A549 (cell line): ENCODE measurements at regions not wholly inside any gene's neighbourhood (a gene's known extent, or its start where the extent isn't known, plus 50 kb on each side); places are given as distances from the start of the nearest gene placed in this dataset.
A peak's percentile ranks its signal among the peaks of the same experiment; 100 is the strongest.
"Not testable (repeated sequence)": the region's sequence is repeated elsewhere in the genome, so short reads cannot be mapped to it uniquely, and the experiment has no call there.

Experiments
- ATAC-seq, 2 experiments: fragments of 200-7000 bp in 1 of 2; fragments of >200 bp in 1 of 2; cut with Nextera tagmentation in 1 of 2; cut with Tn5 transposase in 1 of 2; 3 replicates each; pipeline versions ENCODE4 v1.8.0 to v1.9.1; 2018 to 2020; ENCODE audit warnings: mild to moderate bottlenecking in 1 of 2, moderate library complexity in 1 of 2
- CTCF ChIA-PET: fragments of 300-600 bp; sonication (Branson Sonifier 250); formaldehyde crosslinking; extraction: SDS; loops from one replicate; lab custom pipeline; 2021; ENCODE audit warnings: antibody characterized with exemption, inconsistent platforms; lab: Yijun Ruan, JAX
- POLR2A ChIA-PET: fragments of 350-600 bp; formaldehyde crosslinking; extraction: SDS; loops from one replicate; lab custom pipeline; 2021; ENCODE audit warnings: antibody characterized with exemption, inconsistent platforms; lab: Yijun Ruan, JAX
- DNase-seq, 2 experiments: peaks; one replicate each; pipeline versions ENCODE4 v3.0.0 to v3.0.0-alpha.2; 2011 to 2016; ENCODE audit warnings: low read depth in 1 of 2, low spot score in 1 of 2
- FAIRE-seq: peaks from 2 replicates; lab custom pipeline; 2011; peaks lifted over from hg19 to GRCh38; lab: Jason Lieb, UNC
- H3K27ac ChIP-seq, 2 experiments: fragments of >200 bp; sonication (Bioruptor Twin); formaldehyde crosslinking; 3 replicates each; pipeline ENCODE4 v1.5.1; 2016 to 2017
- H3K4me1 ChIP-seq: fragments of >200 bp; sonication (Bioruptor Twin); formaldehyde crosslinking; 3 replicates; pipeline ENCODE4 v1.6.1; 2016
- H3K4me2 ChIP-seq: fragments of >200 bp; sonication (Bioruptor Twin); formaldehyde crosslinking; 3 replicates; pipeline ENCODE4 v1.6.1; 2016
- H3K4me3 ChIP-seq: fragments of >200 bp; sonication (Bioruptor Twin); formaldehyde crosslinking; 3 replicates; pipeline ENCODE4 v1.5.1; 2016
- H3K9me3 ChIP-seq: fragments of >200 bp; sonication (Bioruptor Twin); formaldehyde crosslinking; 3 replicates; pipeline ENCODE4 v1.6.1; 2016
- BCL3 ChIP-seq: fragments of >200 bp; sonication (Bioruptor Twin); formaldehyde crosslinking; IDR thresholded peaks from 3 replicates; pipeline ENCODE4 v1.6.1; 2016
- BHLHE40 ChIP-seq: IDR thresholded peaks from 2 replicates; pipeline ENCODE4 v1.6.1; 2012; ENCODE audit warnings: low read depth, low read length, inconsistent platforms
- CHD4 ChIP-seq: fragments of 200-600 bp; sonication (generic); IDR thresholded peaks from 2 replicates; pipeline ENCODE4 v1.6.1; 2016; ENCODE audit warnings: antibody characterized with exemption, mild to moderate bottlenecking, borderline replicate concordance
- CTCF ChIP-seq: fragments of >200 bp; sonication (Bioruptor Twin); formaldehyde crosslinking; IDR thresholded peaks from 3 replicates; pipeline ENCODE4 v1.5.1; 2016
- E2F6 ChIP-seq: IDR thresholded peaks from 2 replicates; pipeline ENCODE4 v1.6.1; 2012; ENCODE audit warnings: low read depth, borderline replicate concordance
- EHMT2 ChIP-seq: fragments of 200-600 bp; sonication (generic); IDR thresholded peaks from 2 replicates; pipeline ENCODE4 v1.6.1; 2016; ENCODE audit warnings: antibody characterized with exemption, low read depth, mild to moderate bottlenecking, moderate library complexity
- FOXS1 ChIP-seq: fragments of 250-450 bp; sonication (Bioruptor Pico); IDR thresholded peaks from 2 replicates; pipeline ENCODE4 v1.5.0; 2020; ENCODE audit warnings: mild to moderate bottlenecking, moderate library complexity
- HDAC2 ChIP-seq: fragments of 200-600 bp; sonication (generic); IDR thresholded peaks from 2 replicates; pipeline ENCODE4 v1.6.1; 2016
- HES2 ChIP-seq: fragments of >200 bp; sonication (Bioruptor Twin); formaldehyde crosslinking; IDR thresholded peaks from 2 replicates; pipeline ENCODE4 v1.6.1; 2016
- HMGXB4 ChIP-seq: fragments of 250-450 bp; sonication (Bioruptor Pico); IDR thresholded peaks from 2 replicates; pipeline ENCODE4 v1.5.0; 2021; ENCODE audit warnings: mild to moderate bottlenecking, moderate library complexity, borderline replicate concordance
- KDM1A ChIP-seq: fragments of 200-600 bp; sonication (generic); IDR thresholded peaks from 2 replicates; pipeline ENCODE4 v1.6.1; 2016; ENCODE audit warnings: low read depth, mild to moderate bottlenecking
- MAX ChIP-seq: IDR thresholded peaks from 2 replicates; pipeline ENCODE4 v1.6.1; 2012
- NFE2L2 ChIP-seq: fragments of 150-350 bp; conservative IDR thresholded peaks from 2 replicates; pipeline ENCODE4 v1.6.1; 2014; ENCODE audit warnings: low read length
- POLR2A ChIP-seq: IDR thresholded peaks from 2 replicates; pipeline ENCODE4 v1.6.1; 2012; ENCODE audit warnings: mild to moderate bottlenecking, low read length
- RAD21 ChIP-seq, 2 experiments: fragments of >200 bp in 1 of 2; sonication (Bioruptor Twin) in 1 of 2; formaldehyde crosslinking in 1 of 2; IDR thresholded peaks in 1 of 2; conservative IDR thresholded peaks in 1 of 2; 2 replicates in 1 of 2; 3 replicates in 1 of 2; pipeline ENCODE4 v1.6.1; 2012 to 2018; ENCODE audit warnings: inconsistent platforms in 1 of 2
- RARB ChIP-seq: fragments of 250-450 bp; sonication (Bioruptor Pico); IDR thresholded peaks from 2 replicates; pipeline ENCODE4 v1.8.0; 2021; ENCODE audit warnings: mild to moderate bottlenecking, moderate library complexity
- RCOR1 ChIP-seq: fragments of 150-350 bp; IDR thresholded peaks from 2 replicates; pipeline ENCODE4 v1.6.1; 2014; ENCODE audit warnings: antibody characterized with exemption, low read length, low read depth
- REST ChIP-seq: fragments of 200-600 bp; sonication (generic); IDR thresholded peaks from 2 replicates; pipeline ENCODE4 v1.6.1; 2016; ENCODE audit warnings: antibody characterized with exemption, mild to moderate bottlenecking, moderate library complexity
- RNF2 ChIP-seq: fragments of 200-600 bp; sonication (generic); IDR thresholded peaks from 2 replicates; pipeline ENCODE4 v1.6.1; 2016; ENCODE audit warnings: low read depth, mild to moderate bottlenecking, antibody characterized with exemption, moderate library complexity, borderline replicate concordance
- SMC3 ChIP-seq: fragments of >200 bp; sonication (Bioruptor Twin); formaldehyde crosslinking; IDR thresholded peaks from 3 replicates; pipeline ENCODE4 v1.6.1; 2018; ENCODE audit warnings: inconsistent platforms
- TFCP2L1 ChIP-seq: fragments of 250-450 bp; sonication (Bioruptor Pico); IDR thresholded peaks from 2 replicates; pipeline ENCODE4 v1.5.0; 2021; ENCODE audit warnings: mild to moderate bottlenecking
- ZSCAN20 ChIP-seq: fragments of 250-450 bp; sonication (Bioruptor Pico); IDR thresholded peaks from 2 replicates; pipeline ENCODE4 v1.8.0; 2022; ENCODE audit warnings: mild to moderate bottlenecking, moderate library complexity
- WGBS: methylation state at CpG from one replicate; pipeline ENCODE4 v1.1.6; 2017; ENCODE audit errors: missing lambda C conversion rate; 5-methylcytosine and 5-hydroxymethylcytosine counted together

GRCh38 chr5:138635265-138635664 lies 60.1 kb upstream of the HSPA9 start:
- TF ChIP-seq ZSCAN20 (CRISPR knock-in tag) (no peak), SMC3 (no peak), HDAC2 (no peak), HMGXB4 (CRISPR knock-in tag) (no peak), BCL3 (no peak), RNF2 (no peak), KDM1A (no peak), BHLHE40 (no peak), EHMT2 (no peak), TFCP2L1 (CRISPR knock-in tag) (no peak), RCOR1 (no peak), POLR2A (no peak)
- TF ChIP-seq, all 56 proteins: peak for 0
- ChIA-PET POLR2A (no interaction called here), CTCF (interaction anchor here (0.8 to 1.1 kb wide), 2 partner anchors 13 to 29 kb away, joined by 3 read pairs; no protein-coding TSS in a partner anchor)
- 42% methylated on average over 3 of the region's 3 CpGs for WGBS
- Histone ChIP-seq H3K4me3 (no peak overlapping the region), H3K4me1 (0 out of 3 replicates have a peak, but pooled peaks cover 3% of the 10 kb centered on the region), H3K27ac (peak overlapping the region in 1 of 2 experiments; percentile 55; a peak in 3 of 6 replicates), H3K4me2 (no peak overlapping the region), H3K9me3 (no peaks in the 10 kb centered on the region)
- ATAC-seq (no peak), FAIRE-seq (no peak), DNase-seq (no peak)

GRCh38 chr5:138634804-138635203 lies 59.6 kb upstream of the HSPA9 start:
- CTCF ChIA-PET, result interaction anchor here (0.8 to 1.5 kb wide), 3 partner anchors 13 to 55 kb away, joined by 3 to 5 read pairs (median 3); no protein-coding TSS in a partner anchor
- 85% methylated on average over 2 of the region's 4 CpGs for WGBS
- DNase-seq, H3K4me2 ChIP-seq, FAIRE-seq, ATAC-seq, H3K4me3 ChIP-seq, H3K9me3 ChIP-seq, H3K4me1 ChIP-seq, POLR2A ChIA-PET: not testable (repeated sequence)
- peak overlapping the region in 1 of 2 experiments; percentile 55; a peak in 3 of 6 replicates for H3K27ac ChIP-seq

GRCh38 chr5:138632900-138633489 lies 57.8 kb upstream of the HSPA9 start:
- peak; percentile 82 to 96 for ATAC-seq
- peak overlapping the region; percentile 54 for H3K4me2 ChIP-seq
- H3K9me3 ChIP-seq, result no peaks in the 10 kb centered on the region
- H3K4me3 ChIP-seq, result 0 out of 3 replicates have a peak overlapping the region, but pooled peaks have one; percentile 21
- H3K4me1 ChIP-seq, result 0 out of 3 replicates have a peak, but pooled peaks cover 3% of the 10 kb centered on the region
- peak; percentile 66 to 96 for DNase-seq
- ChIA-PET POLR2A (no interaction called here), CTCF (interaction anchor here (1.0 to 3.0 kb wide), 4 partner anchors 8 to 54 kb away, joined by 3 to 11 read pairs (median 4); no protein-coding TSS in a partner anchor)
- WGBS, result 19% methylated on average over 17 of the region's 17 CpGs
- H3K27ac ChIP-seq, result peak overlapping the region; percentile 40 to 83; a peak in 4 of 6 replicates
- peak; percentile 91 for FAIRE-seq
- peak; percentile 52 for TF ChIP-seq CTCF
- TF ChIP-seq KDM1A, result peak; percentile 46; the same call in 1 of the 2 replicates
- no peak for TF ChIP-seq REST
- TF ChIP-seq CHD4, result peak; percentile 84; the same call in 1 of the 2 replicates
- no peak for TF ChIP-seq RNF2
- no peak for TF ChIP-seq BHLHE40
- no peak for TF ChIP-seq FOXS1 (CRISPR knock-in tag)
- no peak for TF ChIP-seq RARB (CRISPR knock-in tag)
- no peak for TF ChIP-seq NFE2L2
- peak in 1 of 2 experiments; percentile 43; a peak in 3 of 5 replicates for TF ChIP-seq RAD21 (conservative IDR thresholded peaks at IDR 0.05 in 1 of 2, IDR thresholded peaks at IDR 0.05 in 1 of 2)
- peak; percentile 71 for TF ChIP-seq MAX
- TF ChIP-seq HDAC2, result no peak
- TF ChIP-seq E2F6, result no peak
- no peak for TF ChIP-seq HES2
